IMR-90 (cell line): ENCODE measurements at regions not wholly inside any gene's neighbourhood (a gene's known extent, or its start where the extent isn't known, plus 50 kb on each side); places are given as distances from the start of the nearest gene placed in this dataset.

ENCODE experiments used
- ATAC-seq: fragments of 200-7000 bp; cut with Tn5 transposase; 2 replicates; pipeline ENCODE4 v1.9.1; 2020; ENCODE audit warnings: low read depth, mild to moderate bottlenecking, moderate library complexity
- BruUV-seq: library from RNA; stranded (reverse); fragments of 400-500 nt; replicated peaks from 2 replicates; lab custom pipeline; 2021; lab: Mats Ljungman, UMichigan
- CTCF ChIA-PET: fragments of 300-600 bp; formaldehyde crosslinking; extraction: SDS; loops from one replicate; lab custom pipeline; 2021; ENCODE audit warnings: antibody characterized with exemption; lab: Yijun Ruan, JAX
- POLR2A ChIA-PET: fragments of 300-600 bp; sonication (Branson Sonifier 250); formaldehyde crosslinking; loops from one replicate; lab custom pipeline; 2022; ENCODE audit warnings: antibody characterized with exemption; ENCODE audit not compliant: unreplicated experiment; lab: Charles Lee
- DNase-seq: peaks from one replicate; pipeline ENCODE4 v3.0.0; 2013
- H2AFZ ChIP-seq: replicated peaks from 2 replicates; pipeline ENCODE3; 2013; ENCODE audit warnings: low read length, mild to moderate bottlenecking; ENCODE audit not compliant: poor library complexity
- H2AK5ac ChIP-seq: 2 replicates; pipeline ENCODE4 v1.6.1; 2013; ENCODE audit warnings: low read depth, low read length, inconsistent platforms
- H2AK9ac ChIP-seq: replicated peaks from 2 replicates; pipeline ENCODE3; 2013; ENCODE audit warnings: mild to moderate bottlenecking, low read depth, low read length, moderate library complexity; ENCODE audit not compliant: poor library complexity
- H2BK120ac ChIP-seq: 2 replicates; pipeline ENCODE4 v1.6.1; 2013; ENCODE audit warnings: low read depth, low read length, inconsistent platforms
- H2BK15ac ChIP-seq: 3 replicates; pipeline ENCODE4 v1.6.1; 2013; ENCODE audit warnings: low read depth, low read length, inconsistent platforms
- H2BK20ac ChIP-seq: 2 replicates; pipeline ENCODE4 v1.6.1; 2013; ENCODE audit warnings: low read depth, mild to moderate bottlenecking, inconsistent platforms, low read length, moderate library complexity
- H2BK5ac ChIP-seq: 2 replicates; pipeline ENCODE4 v1.6.1; 2013; ENCODE audit warnings: mild to moderate bottlenecking, low read depth, low read length, inconsistent platforms; ENCODE audit not compliant: poor library complexity, severe bottlenecking
- H3K14ac ChIP-seq: replicated peaks from 2 replicates; pipeline ENCODE4 v1.6.1; 2013; ENCODE audit warnings: low read depth, low read length, inconsistent platforms
- H3K18ac ChIP-seq: 2 replicates; pipeline ENCODE4 v1.6.1; 2013; ENCODE audit warnings: low read depth, low read length, control low read depth
- H3K23ac ChIP-seq: 2 replicates; pipeline ENCODE4 v1.6.1; 2013; ENCODE audit warnings: low read depth, low read length, inconsistent platforms
- H3K27ac ChIP-seq: 2 replicates; pipeline ENCODE4 v1.5.1; 2013; ENCODE audit warnings: mild to moderate bottlenecking, control low read depth, low read length; ENCODE audit not compliant: insufficient read depth
- H3K27me3 ChIP-seq: 2 replicates; pipeline ENCODE4 v1.6.1; 2013; ENCODE audit warnings: low read length; ENCODE audit not compliant: control insufficient read depth, insufficient read depth
- H3K36me3 ChIP-seq: 2 replicates; pipeline ENCODE4 v1.6.1; 2013; ENCODE audit warnings: low read length, mixed read lengths; ENCODE audit not compliant: control insufficient read depth, insufficient read depth
- H3K4ac ChIP-seq: 2 replicates; pipeline ENCODE4 v1.6.1; 2013; ENCODE audit warnings: low read depth, low read length, inconsistent platforms
- H3K4me1 ChIP-seq: 2 replicates; pipeline ENCODE4 v1.6.1; 2013; ENCODE audit warnings: low read length, mixed read lengths; ENCODE audit not compliant: control insufficient read depth, insufficient read depth
- H3K4me2 ChIP-seq: 2 replicates; pipeline ENCODE4 v1.6.1; 2013; ENCODE audit warnings: low read depth, mild to moderate bottlenecking, control low read depth, low read length, moderate library complexity
- H3K4me3 ChIP-seq: 2 replicates; pipeline ENCODE4 v1.5.1; 2013; ENCODE audit warnings: low read depth, mild to moderate bottlenecking, control low read depth, low read length, moderate library complexity; ENCODE audit not compliant: insufficient read depth
- H3K56ac ChIP-seq: 2 replicates; pipeline ENCODE4 v1.6.1; 2013; ENCODE audit warnings: low read length, inconsistent platforms; ENCODE audit not compliant: insufficient read depth; ENCODE audit errors: extremely low read depth
- H3K79me1 ChIP-seq, 2 experiments: 2 replicates each; pipeline ENCODE4 v1.6.1; 2013; ENCODE audit warnings: low read length in 2 of 2, inconsistent platforms in 1 of 2, low read depth in 1 of 2
- H3K9ac ChIP-seq: 2 replicates; pipeline ENCODE4 v1.6.1; 2013; ENCODE audit warnings: low read depth, low read length, control low read depth
- H3K9me1 ChIP-seq: 2 replicates; pipeline ENCODE4 v1.6.1; 2013; ENCODE audit warnings: low read length, inconsistent platforms; ENCODE audit not compliant: insufficient read depth
- H3K9me3 ChIP-seq: 2 replicates; pipeline ENCODE4 v1.6.1; 2013; ENCODE audit warnings: low read length; ENCODE audit not compliant: control insufficient read depth, insufficient read depth
- H4K20me1 ChIP-seq: 2 replicates; pipeline ENCODE4 v1.6.1; 2013; ENCODE audit warnings: low read length, inconsistent platforms; ENCODE audit not compliant: insufficient read depth
- H4K5ac ChIP-seq: 2 replicates; pipeline ENCODE4 v1.6.1; 2013; ENCODE audit warnings: mild to moderate bottlenecking, low read depth, low read length, control low read depth
- H4K8ac ChIP-seq, 2 experiments: 2 replicates each; pipeline ENCODE4 v1.6.1; 2013; ENCODE audit warnings: low read depth in 2 of 2, low read length in 2 of 2, control low read depth in 1 of 2, inconsistent platforms in 1 of 2
- H4K91ac ChIP-seq: 2 replicates; pipeline ENCODE4 v1.6.1; 2013; ENCODE audit warnings: low read depth, low read length, inconsistent platforms; ENCODE audit not compliant: insufficient read depth
- CHD1 ChIP-seq: IDR thresholded peaks from 2 replicates; pipeline ENCODE4 v1.6.1; 2012; ENCODE audit warnings: low read depth, low read length, improper control_type of control experiment
- POLR2A ChIP-seq: IDR thresholded peaks from 2 replicates; pipeline ENCODE4 v1.6.1; 2012; ENCODE audit warnings: mild to moderate bottlenecking, low read depth, low read length
- USF2 ChIP-seq: fragments of 150-350 bp; IDR thresholded peaks from 2 replicates; pipeline ENCODE4 v1.6.1; 2017; ENCODE audit warnings: mild to moderate bottlenecking, antibody characterized with exemption, low read length, low read depth
- WGBS, 2 experiments: methylation state at CpG; one replicate each; pipeline versions ENCODE4 v1.1.5 to v1.1.7; 2013; ENCODE audit warnings: missing lambda C conversion rate in 2 of 2; ENCODE audit not compliant: insufficient read length in 1 of 2; ENCODE audit errors: extremely low coverage in 2 of 2; 5-methylcytosine and 5-hydroxymethylcytosine counted together
- dilution Hi-C: fragments of 300-500 bp; cut with HindIII; formaldehyde crosslinking; loops from one replicate; pipeline ENCODE4 v1.14.3; 2018; ENCODE audit warnings: low sequenced_read_pairs; ENCODE audit not compliant: unreplicated experiment
- in situ Hi-C: fragments of 300-500 bp; cut with MboI; formaldehyde crosslinking; loops from 3 replicates; pipeline ENCODE4 v1.14.3; 2019; ENCODE audit warnings: low sequenced_read_pairs, inconsistent platforms, mixed read lengths
- intact Hi-C: fragments of 100-400 bp; cut with micrococcal nuclease; formaldehyde crosslinking; loops from 2 replicates; pipeline ENCODE4 v1.10.0; 2022

- Histone ChIP-seq H3K23ac (peak overlapping the region; percentile 34; the same call in 1 of the 2 replicates), H3K4me1 (peaks cover 9% of the 10 kb centered on the region; the same call in 1 of the 2 replicates), H2AK5ac (peak overlapping the region; percentile 77; the same call in 1 of the 2 replicates), H3K4me3 (no peak overlapping the region), H2AK9ac (no peak overlapping the region), H3K56ac (no peak overlapping the region), H3K27me3 (no peaks in the 10 kb centered on the region), H3K4me2 (no peak overlapping the region), H3K36me3 (no peaks in the 10 kb centered on the region), H4K91ac (peak overlapping the region; percentile 51; the same call in 1 of the 2 replicates), H2BK5ac (no peak overlapping the region), H3K79me1 (no peaks in the 10 kb centered on the region), H2AFZ (no peak overlapping the region), H4K20me1 (no peaks in the 10 kb centered on the region), H2BK120ac (peak overlapping the region; percentile 53), H2BK20ac (peak overlapping the region; percentile 35), H4K5ac (no peak overlapping the region), H3K4ac (peak overlapping the region; percentile 58; the same call in 1 of the 2 replicates), H3K14ac (0 out of 2 replicates have a peak overlapping the region, but pooled peaks have one; percentile 18), H4K8ac (no peak overlapping the region), H3K9ac (no peak overlapping the region), H3K27ac (no peak overlapping the region), H3K9me3 (no peaks in the 10 kb centered on the region), H2BK15ac (peak overlapping the region; percentile 72; the same call in 2 of the 3 replicates), H3K18ac (peak overlapping the region; percentile 61), H3K9me1 (peaks cover 7% of the 10 kb centered on the region; the same call in 1 of the 2 replicates)
- intact Hi-C loops = no loop called here
- CTCF ChIA-PET = interaction anchor here (1.6 kb wide), 1 partner anchor 525 kb away, joined by 3 read pairs; no protein-coding TSS in a partner anchor
- dilution Hi-C loops = no loop called here
- in situ Hi-C loops = no loop called here
- BruUV-seq = no TSS peak
- ATAC-seq (peak; percentile 66), DNase-seq (peak; percentile 38)
- POLR2A ChIA-PET = no interaction called here
- no CpG with 5 or more reads among the region's 4 CpGs for WGBS, 2 experiments
- TF ChIP-seq POLR2A (no peak), CHD1 (no peak), USF2 (no peak)
These were observed 102.1 kb upstream of the LNX1 start for GRCh38 chr4:53693408-53693807.
